C4-2B (cell line): ENCODE measurements at regions not wholly inside any gene's neighbourhood (a gene's known extent, or its start where the extent isn't known, plus 50 kb on each side); places are given as distances from the start of the nearest gene placed in this dataset.

Source experiments
- ZFX ChIP-seq: fragments of 450-650 bp; IDR thresholded peaks from 2 replicates; pipeline ENCODE4 v1.6.1; 2017
- TF ChIP-seq, protein P1 (sequence below): fragments of 450-650 bp; conservative IDR thresholded peaks from 2 replicates; pipeline ENCODE4 v1.5.1; 2017; ENCODE audit warnings: mild to moderate bottlenecking

GRCh38 chr14:58844544-58844943 lies 206.8 kb downstream of the DACT1 start:
- TF ChIP-seq, protein P1, sequence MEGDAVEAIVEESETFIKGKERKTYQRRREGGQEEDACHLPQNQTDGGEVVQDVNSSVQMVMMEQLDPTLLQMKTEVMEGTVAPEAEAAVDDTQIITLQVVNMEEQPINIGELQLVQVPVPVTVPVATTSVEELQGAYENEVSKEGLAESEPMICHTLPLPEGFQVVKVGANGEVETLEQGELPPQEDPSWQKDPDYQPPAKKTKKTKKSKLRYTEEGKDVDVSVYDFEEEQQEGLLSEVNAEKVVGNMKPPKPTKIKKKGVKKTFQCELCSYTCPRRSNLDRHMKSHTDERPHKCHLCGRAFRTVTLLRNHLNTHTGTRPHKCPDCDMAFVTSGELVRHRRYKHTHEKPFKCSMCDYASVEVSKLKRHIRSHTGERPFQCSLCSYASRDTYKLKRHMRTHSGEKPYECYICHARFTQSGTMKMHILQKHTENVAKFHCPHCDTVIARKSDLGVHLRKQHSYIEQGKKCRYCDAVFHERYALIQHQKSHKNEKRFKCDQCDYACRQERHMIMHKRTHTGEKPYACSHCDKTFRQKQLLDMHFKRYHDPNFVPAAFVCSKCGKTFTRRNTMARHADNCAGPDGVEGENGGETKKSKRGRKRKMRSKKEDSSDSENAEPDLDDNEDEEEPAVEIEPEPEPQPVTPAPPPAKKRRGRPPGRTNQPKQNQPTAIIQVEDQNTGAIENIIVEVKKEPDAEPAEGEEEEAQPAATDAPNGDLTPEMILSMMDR, result no peak
- TF ChIP-seq ZFX, result no peak
